Pancreas (tissue), 10 donors: ENCODE measurements at regions not wholly inside any gene's neighbourhood (a gene's known extent, or its start where the extent isn't known, plus 50 kb on each side); places are given as distances from the start of the nearest gene placed in this dataset.
A peak's percentile ranks its signal among the peaks of the same experiment; 100 is the strongest.

Experiments
- ATAC-seq, 4 donors: fragments of 200-7000 bp; cut with Tn5 transposase; one replicate each; pipeline versions ENCODE4 v1.8.0 to v1.9.1; 2020; ENCODE audit warnings: mild to moderate bottlenecking in 4 of 4, moderate library complexity in 4 of 4
- DNase-seq, 6 donors: peaks; one replicate each; pipeline ENCODE4 v3.0.0-alpha.2; 2020
- FAIRE-seq: peaks from 2 replicates; lab custom pipeline; 2012; peaks lifted over from hg19 to GRCh38; lab: Jason Lieb, UNC
- H3K27ac ChIP-seq, 4 donors: fragments of 200-600 bp; sonication (generic); 1 replicate in 3 of 4; 2 replicates in 1 of 4; pipeline versions ENCODE4 v1.5.0 to v1.8.0; 2020
- H3K27me3 ChIP-seq, 4 donors: fragments of 200-600 bp; one replicate each; pipeline ENCODE4 v1.8.0; 2021
- H3K36me3 ChIP-seq, 3 donors: fragments of 200-600 bp; sonication (generic) in 1 of 3; one replicate each; pipeline versions ENCODE4 v1.5.0 to v1.8.0; 2020 to 2021
- H3K4me1 ChIP-seq, 3 donors: fragments of 200-600 bp; one replicate each; pipeline ENCODE4 v1.8.0; 2021
- H3K4me3 ChIP-seq, 4 donors: fragments of 200-600 bp; sonication (generic) in 2 of 4; one replicate each; pipeline versions ENCODE4 v1.5.0 to v1.8.0; 2020 to 2021
- H3K9me3 ChIP-seq, 4 donors: fragments of 200-600 bp; one replicate each; pipeline ENCODE4 v1.8.0; 2021
- WGBS, 2 donors: extraction: QIAGEN DNeasy Blood & Tissue Kit; methylation state at CpG; one replicate each; pipeline ENCODE4 v1.1.7; 2013; 5-methylcytosine and 5-hydroxymethylcytosine counted together
- intact Hi-C, 3 donors: fragments of 100-400 bp; cut with DNase I; formaldehyde crosslinking; loops; one replicate each; pipeline versions ENCODE4 v1.11.1 to v1.14.2; 2022
- TF ChIP-seq, protein P1 (sequence below), 4 donors: fragments of 200-600 bp; sonication (generic) in 3 of 4; IDR thresholded peaks; one replicate each; pipeline versions ENCODE4 v1.5.0 to v1.8.0; 2021; ENCODE audit warnings: antibody characterized with exemption in 4 of 4
- donor health status: healthy with polysubstance abuse.
- donor health status: DM: no; HTN: no; CAD: no; lungs with moderate emphysema.
- donor health status: DM: no; HTN: no; CAD: no.
- donor health status: control.
- donor health status: control.
- donor health status: Bipolar disorder and iron deficiency.
- donor health status: DM: yes; HTN: yes; CAD: no.
- donor health status: DM: no; HTN: no; CAD: no.
- donor health status: DM: no; HTN: no; CAD: no.
- donor health status: DM: yes; HTN: yes; CAD: no.

DNA sequence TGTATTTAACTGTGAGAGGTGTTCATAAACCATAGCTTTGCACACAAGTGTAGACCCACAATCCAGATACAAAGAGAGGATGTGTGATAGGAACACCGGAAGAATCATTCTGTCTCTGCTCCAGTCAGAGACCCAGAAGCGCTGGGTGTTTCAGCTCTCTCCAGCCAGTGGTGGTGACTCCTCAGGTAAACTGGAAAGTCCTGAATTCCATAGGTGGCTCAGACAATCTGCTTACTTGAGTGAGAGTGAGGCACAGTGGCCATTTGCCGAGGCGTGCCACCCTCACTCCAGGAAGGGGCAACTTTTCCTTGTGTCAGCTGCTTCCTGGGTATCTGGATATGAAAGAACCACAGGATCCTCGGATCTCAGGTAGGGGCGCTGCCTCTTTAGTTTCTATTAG is 171.5 kb downstream of the KCNS3 start:
- 81 to 84% methylated on average over 6 of the region's 6 CpGs for WGBS, 2 donors
- no peak overlapping the region for H3K27ac ChIP-seq
- H3K4me3 ChIP-seq, result no peak overlapping the region
- no peak for ATAC-seq
- H3K4me1 ChIP-seq, result no peaks in the 10 kb centered on the region
- H3K27me3 ChIP-seq, result no peaks in the 10 kb centered on the region
- intact Hi-C loops, result no loop called here
- FAIRE-seq, result no peak
- H3K9me3 ChIP-seq, result no peaks in the 10 kb centered on the region
- DNase-seq, result no peak
- no peaks in the 10 kb centered on the region for H3K36me3 ChIP-seq
- TF ChIP-seq, protein P1, sequence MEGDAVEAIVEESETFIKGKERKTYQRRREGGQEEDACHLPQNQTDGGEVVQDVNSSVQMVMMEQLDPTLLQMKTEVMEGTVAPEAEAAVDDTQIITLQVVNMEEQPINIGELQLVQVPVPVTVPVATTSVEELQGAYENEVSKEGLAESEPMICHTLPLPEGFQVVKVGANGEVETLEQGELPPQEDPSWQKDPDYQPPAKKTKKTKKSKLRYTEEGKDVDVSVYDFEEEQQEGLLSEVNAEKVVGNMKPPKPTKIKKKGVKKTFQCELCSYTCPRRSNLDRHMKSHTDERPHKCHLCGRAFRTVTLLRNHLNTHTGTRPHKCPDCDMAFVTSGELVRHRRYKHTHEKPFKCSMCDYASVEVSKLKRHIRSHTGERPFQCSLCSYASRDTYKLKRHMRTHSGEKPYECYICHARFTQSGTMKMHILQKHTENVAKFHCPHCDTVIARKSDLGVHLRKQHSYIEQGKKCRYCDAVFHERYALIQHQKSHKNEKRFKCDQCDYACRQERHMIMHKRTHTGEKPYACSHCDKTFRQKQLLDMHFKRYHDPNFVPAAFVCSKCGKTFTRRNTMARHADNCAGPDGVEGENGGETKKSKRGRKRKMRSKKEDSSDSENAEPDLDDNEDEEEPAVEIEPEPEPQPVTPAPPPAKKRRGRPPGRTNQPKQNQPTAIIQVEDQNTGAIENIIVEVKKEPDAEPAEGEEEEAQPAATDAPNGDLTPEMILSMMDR (IDR thresholded peaks at IDR 0.05), result no peak

DNA sequence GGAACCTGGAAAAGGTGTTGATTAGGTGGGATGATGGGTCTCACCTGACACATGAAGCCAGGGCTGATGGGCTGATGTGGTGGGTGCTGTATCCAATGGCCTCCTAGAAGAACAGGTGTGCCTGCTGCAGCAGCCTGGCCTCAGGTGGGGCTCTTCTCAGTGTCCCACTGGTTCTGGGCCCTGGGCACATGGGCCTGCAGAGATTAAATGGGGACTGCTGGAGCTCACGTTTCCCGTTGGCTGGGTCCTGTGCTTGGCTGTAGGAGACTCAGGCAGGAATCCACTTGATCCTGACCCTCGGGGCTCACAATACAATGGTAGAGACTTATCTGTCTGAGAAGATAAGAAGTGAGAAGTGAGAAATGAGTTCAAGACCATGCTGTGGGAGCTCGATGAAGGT is 170.9 kb downstream of the KCNS3 start:
- no peak for FAIRE-seq
- no peak for ATAC-seq
- Histone ChIP-seq H3K36me3 (no peaks in the 10 kb centered on the region), H3K4me3 (no peak overlapping the region), H3K27me3 (no peaks in the 10 kb centered on the region), H3K27ac (no peak overlapping the region), H3K4me1 (no peaks in the 10 kb centered on the region), H3K9me3 (no peaks in the 10 kb centered on the region)
- TF ChIP-seq, protein P1 (IDR thresholded peaks at IDR 0.05), result no peak
- intact Hi-C loops, result no loop called here
- DNase-seq, result peak in 1 of 6 donors; percentile 26
- 49 to 50% methylated on average over 4 of the region's 4 CpGs for WGBS, 2 donors

DNA sequence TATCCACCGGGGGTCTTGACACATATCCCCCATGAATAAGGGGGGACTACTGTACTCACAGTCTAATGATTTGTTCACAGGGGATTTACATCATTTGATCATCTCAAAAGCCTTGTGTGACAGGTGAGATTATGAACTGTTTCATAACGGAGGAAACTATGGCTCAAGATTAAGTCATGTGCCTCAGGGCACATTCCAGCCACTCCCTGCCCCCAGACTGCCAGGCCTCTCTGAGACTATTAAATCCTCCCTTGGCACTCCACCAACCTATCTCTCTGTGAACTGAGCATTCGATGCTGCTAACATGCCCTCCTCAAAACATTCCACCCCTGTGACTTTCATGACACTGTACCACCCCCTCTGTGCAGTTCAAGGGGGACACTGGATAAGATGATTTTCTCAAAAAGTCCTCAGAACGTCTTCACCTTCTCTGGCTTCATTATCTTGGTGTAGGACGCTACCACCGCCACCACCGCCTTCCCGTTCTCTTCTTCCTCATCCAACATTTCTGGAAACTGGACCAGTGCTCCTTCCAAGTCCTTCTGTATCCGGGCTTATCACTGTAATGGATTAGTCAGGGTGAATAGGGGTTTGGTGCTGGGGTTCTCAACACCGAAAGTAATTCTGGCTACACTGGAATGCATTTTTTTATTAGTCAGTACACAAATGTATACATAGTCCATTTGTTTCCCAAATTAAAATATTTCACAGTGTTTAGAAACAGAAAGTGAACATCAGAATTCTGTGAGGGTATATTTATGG is 169.6 kb downstream of the KCNS3 start:
- Histone ChIP-seq H3K27me3 (no peaks in the 10 kb centered on the region), H3K27ac (no peak overlapping the region), H3K36me3 (no peaks in the 10 kb centered on the region), H3K4me3 (no peak overlapping the region), H3K9me3 (no peaks in the 10 kb centered on the region), H3K4me1 (no peaks in the 10 kb centered on the region)
- TF ChIP-seq, protein P1 (IDR thresholded peaks at IDR 0.05), result no peak
- intact Hi-C loops, result loop anchor here in 1 of 3 donors (2.0 kb wide), 1 partner anchor 17 kb away; no protein-coding TSS in a partner anchor
- FAIRE-seq (no peak), ATAC-seq (peak in 3 of 4 donors; percentile 23 to 55 (median 53)), DNase-seq (no peak)
- 56 to 65% methylated on average over 10 of the region's 10 CpGs for WGBS, 2 donors

DNA sequence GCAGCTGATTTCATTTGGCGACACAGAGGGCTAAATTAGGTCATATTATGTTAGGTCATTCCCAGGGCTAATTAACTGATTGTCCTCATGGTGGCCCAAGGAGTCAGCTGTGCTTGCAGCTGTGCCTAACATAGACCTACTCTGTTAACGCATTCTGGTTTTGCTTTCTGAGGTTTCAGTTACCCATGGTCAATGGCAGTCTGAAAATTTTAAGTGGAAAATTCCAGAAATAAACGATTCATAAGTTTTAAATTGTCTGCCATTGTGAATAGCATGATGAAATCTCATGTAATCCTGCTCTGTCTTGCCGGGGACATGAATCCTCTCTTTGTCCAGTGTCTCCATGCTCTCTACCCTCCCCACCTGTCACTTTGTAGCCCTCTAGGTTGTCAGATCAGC is 168.7 kb downstream of the KCNS3 start:
- H3K4me3 ChIP-seq, result no peak overlapping the region
- no peaks in the 10 kb centered on the region for H3K36me3 ChIP-seq
- ATAC-seq, result no peak
- intact Hi-C loops, result loop anchor here in 1 of 3 donors (2.0 kb wide), 1 partner anchor 18 kb away; no protein-coding TSS in a partner anchor
- TF ChIP-seq, protein P1 (IDR thresholded peaks at IDR 0.05), result no peak
- no peak for FAIRE-seq
- H3K4me1 ChIP-seq, result no peaks in the 10 kb centered on the region
- H3K27me3 ChIP-seq, result no peaks in the 10 kb centered on the region
- no peaks in the 10 kb centered on the region for H3K9me3 ChIP-seq
- no peak for DNase-seq
- WGBS, 2 donors, result 56 to 67% methylated on average over 4 of the region's 4 CpGs
- no peak overlapping the region for H3K27ac ChIP-seq
